Fibroblast of skin of left biceps (primary cell): ENCODE measurements at regions not wholly inside any gene's neighbourhood (a gene's known extent, or its start where the extent isn't known, plus 50 kb on each side); places are given as distances from the start of the nearest gene placed in this dataset.
"Not testable (repeated sequence)": the region's sequence is repeated elsewhere in the genome, so short reads cannot be mapped to it uniquely, and the experiment has no call there.

Experiments
- DNase-seq, 2 experiments: peaks; one replicate each; pipeline ENCODE4 v3.0.0-alpha.2; 2013; ENCODE audit warnings: low read depth in 2 of 2

GRCh38 chr16:17002565-17002964 is 468.2 kb downstream of the XYLT1 start:
- no peak for DNase-seq

GRCh38 chr16:17005963-17006362 is 464.8 kb downstream of the XYLT1 start:
- not testable (repeated sequence) for DNase-seq

- no peak for DNase-seq
These were observed 459.0 kb downstream of the XYLT1 start for GRCh38 chr16:17011712-17012111.

GRCh38 chr16:17013038-17013437 is 457.7 kb downstream of the XYLT1 start:
- DNase-seq, result no peak

- no peak for DNase-seq
These were observed 456.2 kb downstream of the XYLT1 start for GRCh38 chr16:17014484-17015121.

- DNase-seq, result no peak
These were observed 455.1 kb downstream of the XYLT1 start for GRCh38 chr16:17015702-17016101.

- no peak for DNase-seq
These were observed 453.3 kb downstream of the XYLT1 start for GRCh38 chr16:17017442-17017841.

GRCh38 chr16:17018585-17018939 is 452.2 kb downstream of the XYLT1 start:
- no peak for DNase-seq

GRCh38 chr16:17019366-17019765 is 451.4 kb downstream of the XYLT1 start:
- DNase-seq, result no peak

- no peak for DNase-seq
These were observed 447.2 kb downstream of the XYLT1 start for GRCh38 chr16:17023606-17024005.

- no peak for DNase-seq
These were observed 446.2 kb downstream of the XYLT1 start for GRCh38 chr16:17024514-17024913.

- no peak for DNase-seq
These were observed 444.0 kb downstream of the XYLT1 start for GRCh38 chr16:17026600-17027242.

- no peak for DNase-seq
These were observed 443.2 kb downstream of the XYLT1 start for GRCh38 chr16:17027488-17028129.

GRCh38 chr16:17029602-17030350 is 441.0 kb downstream of the XYLT1 start:
- DNase-seq, result no peak

GRCh38 chr16:17031484-17032268 is 439.1 kb downstream of the XYLT1 start:
- DNase-seq, result no peak

GRCh38 chr16:17032332-17032731 is 438.4 kb downstream of the XYLT1 start:
- no peak for DNase-seq

- no peak for DNase-seq
These were observed 436.1 kb downstream of the XYLT1 start for GRCh38 chr16:17034477-17035252.

GRCh38 chr16:17037499-17037898 is 433.3 kb downstream of the XYLT1 start:
- no peak for DNase-seq

GRCh38 chr16:17038415-17038814 is 432.3 kb downstream of the XYLT1 start:
- no peak for DNase-seq

- DNase-seq, result not testable (repeated sequence)
These were observed 421.7 kb downstream of the XYLT1 start for GRCh38 chr16:17049109-17049508.

GRCh38 chr16:17050468-17050867 is 420.3 kb downstream of the XYLT1 start:
- DNase-seq, result no peak
